MM.1S (cell line): ENCODE measurements at regions not wholly inside any gene's neighbourhood (a gene's known extent, or its start where the extent isn't known, plus 50 kb on each side); places are given as distances from the start of the nearest gene placed in this dataset.

ENCODE experiments used
- CTCF ChIP-seq: fragments of 300-600 bp; sonication (generic); IDR thresholded peaks from 2 replicates; pipeline ENCODE4 v1.5.1; 2016; ENCODE audit warnings: antibody characterized with exemption, low read length, mixed read lengths
- EZH2 ChIP-seq: fragments of 300-600 bp; sonication (generic); optimal IDR thresholded peaks from 2 replicates; pipeline ENCODE3; 2017; ENCODE audit warnings: low read depth, mild to moderate bottlenecking, antibody characterized with exemption, low read length, mixed read lengths
- EZH2phosphoT487 ChIP-seq: fragments of 300-600 bp; sonication (generic); IDR thresholded peaks from 2 replicates; pipeline ENCODE4 v1.6.1; 2018; ENCODE audit warnings: antibody characterized with exemption, low read length

GRCh38 chr18:44180683-44181082 is 500.0 kb upstream of the SETBP1 start:
- no peak for TF ChIP-seq CTCF
- TF ChIP-seq EZH2, result no peak
- no peak for TF ChIP-seq EZH2phosphoT487
